Omental fat pad (tissue), 3 donors: ENCODE measurements at regions not wholly inside any gene's neighbourhood (a gene's known extent, or its start where the extent isn't known, plus 50 kb on each side); places are given as distances from the start of the nearest gene placed in this dataset.

Experiments used
- ATAC-seq: fragments of 150-250 bp; one replicate; pipeline ENCODE4 v1.9.1; 2016; ENCODE audit warnings: mild to moderate bottlenecking, moderate library complexity; ENCODE audit not compliant: low FRiP score
- DNase-seq: peaks from one replicate; pipeline ENCODE4 v3.0.0-alpha.2; 2019; ENCODE audit warnings: low spot score
- CTCF ChIP-seq, 3 donors: fragments of 450-650 bp; IDR thresholded peaks; one replicate each; pipeline ENCODE4 v1.5.1; 2016 to 2017; ENCODE audit warnings: antibody characterized with exemption in 3 of 3, mild to moderate bottlenecking in 3 of 3, moderate library complexity in 2 of 3

GRCh38 chr11:116427337-116427902 lies 345.4 kb downstream of the BUD13 start:
- DNase-seq (no peak), ATAC-seq (no peak)
- TF ChIP-seq CTCF (IDR thresholded peaks at IDR 0.05) = no peak

GRCh38 chr11:116426761-116427160 lies 346.0 kb downstream of the BUD13 start:
- ATAC-seq (no peak), DNase-seq (no peak)
- TF ChIP-seq CTCF (IDR thresholded peaks at IDR 0.05) = no peak

- TF ChIP-seq CTCF (IDR thresholded peaks at IDR 0.05) = no peak
- ATAC-seq = no peak
- DNase-seq = no peak
These were observed 348.0 kb downstream of the BUD13 start for GRCh38 chr11:116424615-116425261.

GRCh38 chr11:116422956-116423600 lies 349.7 kb downstream of the BUD13 start:
- no peak for TF ChIP-seq CTCF (IDR thresholded peaks at IDR 0.05)
- DNase-seq (no peak), ATAC-seq (no peak)

GRCh38 chr11:116422556-116422955 lies 350.2 kb downstream of the BUD13 start:
- no peak for TF ChIP-seq CTCF (IDR thresholded peaks at IDR 0.05)
- DNase-seq (no peak), ATAC-seq (no peak)

- ATAC-seq (no peak), DNase-seq (no peak)
- TF ChIP-seq CTCF (IDR thresholded peaks at IDR 0.05) = no peak
These were observed 351.1 kb downstream of the BUD13 start for GRCh38 chr11:116421529-116422185.
